Endothelial cell of umbilical vein (primary cell): ENCODE measurements at regions not wholly inside any gene's neighbourhood (a gene's known extent, or its start where the extent isn't known, plus 50 kb on each side); places are given as distances from the start of the nearest gene placed in this dataset.

ENCODE experiments used
- BruUV-seq: library from RNA; stranded (reverse); fragments of 400-500 nt; replicated peaks from 2 replicates; lab custom pipeline; 2021; lab: Mats Ljungman, UMichigan
- CTCF ChIA-PET: fragments of 300-600, 350-600 bp; sonication (Branson Sonifier 250); formaldehyde crosslinking; loops from one replicate; lab custom pipeline; 2021; ENCODE audit warnings: antibody characterized with exemption, inconsistent platforms; lab: Charles Lee
- POLR2A ChIA-PET: fragments of 300-600, 350-600 bp; sonication (Branson Sonifier 250); formaldehyde crosslinking; loops from one replicate; lab custom pipeline; 2021; ENCODE audit warnings: antibody characterized with exemption, inconsistent platforms; lab: Charles Lee
- DNase-seq: peaks from one replicate; pipeline ENCODE4 v3.0.0-alpha.2; 2011; ENCODE audit warnings: low read depth, low spot score
- FAIRE-seq: peaks from 2 replicates; lab custom pipeline; 2011; peaks lifted over from hg19 to GRCh38; lab: Jason Lieb, UNC
- H2AFZ ChIP-seq: 2 replicates; pipeline ENCODE4 v1.6.0; 2012; ENCODE audit warnings: low read depth, low read length, control low read depth, inconsistent platforms
- H3K27ac ChIP-seq: 2 replicates; pipeline ENCODE4 v1.5.1; 2011; ENCODE audit warnings: low read depth, mild to moderate bottlenecking, control low read depth, low read length, moderate library complexity; ENCODE audit not compliant: insufficient read depth
- H3K27me3 ChIP-seq, 2 experiments: 2 replicates each; pipeline versions ENCODE4 v1.6.0 to v1.6.1; 2011; ENCODE audit warnings: low read length in 2 of 2, mixed read lengths in 1 of 2; ENCODE audit not compliant: control insufficient read depth in 2 of 2, insufficient read depth in 2 of 2
- H3K36me3 ChIP-seq, 2 experiments: 2 replicates in 1 of 2; 3 replicates in 1 of 2; pipeline ENCODE4 v1.5.1; 2011; ENCODE audit warnings: low read length in 2 of 2, mild to moderate bottlenecking in 1 of 2, moderate library complexity in 1 of 2; ENCODE audit not compliant: control insufficient read depth in 2 of 2, insufficient read depth in 2 of 2; ENCODE audit errors: extremely low read depth in 1 of 2
- H3K4me1 ChIP-seq: 3 replicates; pipeline ENCODE4 v1.5.1; 2011; ENCODE audit warnings: mild to moderate bottlenecking, low read length; ENCODE audit not compliant: control insufficient read depth, insufficient read depth; ENCODE audit errors: extremely low read depth
- H3K4me2 ChIP-seq: 2 replicates; pipeline ENCODE4 v1.6.1; 2011; ENCODE audit warnings: low read length, control low read depth, mixed read lengths; ENCODE audit not compliant: insufficient read depth
- H3K4me3 ChIP-seq, 3 experiments: fragments of 200-600 bp in 1 of 3; sonication (generic), shearing (Covaris generic) in 1 of 3; replicated peaks in 1 of 3; 2 replicates each; pipeline ENCODE4 v1.5.1; 2011 to 2016; ENCODE audit warnings: control low read depth in 3 of 3, low read length in 3 of 3, mild to moderate bottlenecking in 2 of 3, inconsistent platforms in 1 of 3, low read depth in 1 of 3, moderate library complexity in 1 of 3; ENCODE audit not compliant: insufficient read depth in 1 of 3
- H3K79me2 ChIP-seq: 2 replicates; pipeline ENCODE4 v1.6.0; 2012; ENCODE audit warnings: low read length, inconsistent platforms; ENCODE audit not compliant: control insufficient read depth, insufficient read depth
- H3K9ac ChIP-seq: replicated peaks from 2 replicates; pipeline ENCODE3; 2011; ENCODE audit warnings: low read length, control low read depth; ENCODE audit not compliant: insufficient read depth; ENCODE audit errors: extremely low read depth
- H3K9me1 ChIP-seq: replicated peaks from 3 replicates; pipeline ENCODE4 v1.6.0; 2011; ENCODE audit warnings: mild to moderate bottlenecking, low read length; ENCODE audit not compliant: control insufficient read depth, insufficient read depth; ENCODE audit errors: extremely low read depth
- H3K9me3 ChIP-seq: replicated peaks from 2 replicates; pipeline ENCODE4 v1.5.1; 2012; ENCODE audit warnings: low read length, inconsistent platforms; ENCODE audit not compliant: control insufficient read depth, insufficient read depth
- H4K20me1 ChIP-seq: replicated peaks from 2 replicates; pipeline ENCODE3; 2011; ENCODE audit warnings: mild to moderate bottlenecking, low read length; ENCODE audit not compliant: control insufficient read depth, insufficient read depth; ENCODE audit errors: extremely low read depth
- EZH2 ChIP-seq: IDR thresholded peaks from 2 replicates; pipeline ENCODE4 v1.6.1; 2012; ENCODE audit warnings: borderline replicate concordance, low read depth, mild to moderate bottlenecking, moderate library complexity, low read length, inconsistent platforms; ENCODE audit not compliant: severe bottlenecking
- FOS ChIP-seq: IDR thresholded peaks from 2 replicates; pipeline ENCODE4 v1.6.1; 2011; ENCODE audit warnings: mild to moderate bottlenecking, low read length, moderate library complexity, borderline replicate concordance; ENCODE audit not compliant: insufficient read depth
- GATA2 ChIP-seq: IDR thresholded peaks from 2 replicates; pipeline ENCODE4 v1.7.0; 2011; ENCODE audit warnings: low read depth, mild to moderate bottlenecking, moderate library complexity, mixed read lengths, low read length; ENCODE audit not compliant: insufficient read length, insufficient read depth
- JUN ChIP-seq: IDR thresholded peaks from 2 replicates; pipeline ENCODE4 v1.6.1; 2011; ENCODE audit warnings: borderline replicate concordance, low read depth; ENCODE audit not compliant: insufficient read length, insufficient read depth
- MYC ChIP-seq: IDR thresholded peaks from one replicate; pipeline ENCODE4 v1.6.1; 2011; ENCODE audit warnings: mild to moderate bottlenecking, low read depth, low read length
- POLR2A ChIP-seq: IDR thresholded peaks from 2 replicates; pipeline ENCODE4 v1.6.1; 2012; ENCODE audit warnings: low read depth, mild to moderate bottlenecking, control low read depth, low read length
- POLR2AphosphoS5 ChIP-seq: IDR thresholded peaks from 2 replicates; pipeline ENCODE4 v1.6.1; 2012; ENCODE audit warnings: low read depth, mild to moderate bottlenecking, control low read depth, low read length, moderate library complexity; ENCODE audit not compliant: insufficient read depth
- dilution Hi-C: fragments of 300-500 bp; cut with MboI; formaldehyde crosslinking; loops from one replicate; pipeline ENCODE4 v1.15.0; 2019; ENCODE audit warnings: low sequenced_read_pairs; ENCODE audit not compliant: extremely low pct_ligation_motif_present
- intact Hi-C: fragments of 100-400 bp; cut with micrococcal nuclease; formaldehyde crosslinking; loops from one replicate; pipeline ENCODE4 v1.10.0; 2022
- TF ChIP-seq, protein P1 (sequence below), 2 donors: IDR thresholded peaks; 1 replicate in 1 of 2; 2 replicates in 1 of 2; pipeline ENCODE4 v1.5.1; 2011; ENCODE audit warnings: low read length in 2 of 2, mild to moderate bottlenecking in 2 of 2, moderate library complexity in 2 of 2, control low read depth in 1 of 2, inconsistent platforms in 1 of 2, low read depth in 1 of 2; ENCODE audit not compliant: insufficient read depth in 1 of 2; ENCODE audit errors: extremely low read depth in 1 of 2
- TF ChIP-seq, protein P2 (sequence below): IDR thresholded peaks from 2 replicates; pipeline ENCODE4 v1.6.1; 2011; ENCODE audit not compliant: insufficient read depth, insufficient read length

GRCh38 chr13:85163063-85163462, 636.2 kb downstream of the SLITRK6 start:
- H3K9ac ChIP-seq = no peak overlapping the region
- no TSS peak for BruUV-seq
- ChIA-PET POLR2A (no interaction called here), CTCF (no interaction called here)
- dilution Hi-C loops (no loop called here), intact Hi-C loops (no loop called here)
- H2AFZ ChIP-seq = no peak overlapping the region
- TF ChIP-seq POLR2A = no peak
- TF ChIP-seq MYC = no peak
- no peak for TF ChIP-seq POLR2AphosphoS5
- TF ChIP-seq, protein P1, sequence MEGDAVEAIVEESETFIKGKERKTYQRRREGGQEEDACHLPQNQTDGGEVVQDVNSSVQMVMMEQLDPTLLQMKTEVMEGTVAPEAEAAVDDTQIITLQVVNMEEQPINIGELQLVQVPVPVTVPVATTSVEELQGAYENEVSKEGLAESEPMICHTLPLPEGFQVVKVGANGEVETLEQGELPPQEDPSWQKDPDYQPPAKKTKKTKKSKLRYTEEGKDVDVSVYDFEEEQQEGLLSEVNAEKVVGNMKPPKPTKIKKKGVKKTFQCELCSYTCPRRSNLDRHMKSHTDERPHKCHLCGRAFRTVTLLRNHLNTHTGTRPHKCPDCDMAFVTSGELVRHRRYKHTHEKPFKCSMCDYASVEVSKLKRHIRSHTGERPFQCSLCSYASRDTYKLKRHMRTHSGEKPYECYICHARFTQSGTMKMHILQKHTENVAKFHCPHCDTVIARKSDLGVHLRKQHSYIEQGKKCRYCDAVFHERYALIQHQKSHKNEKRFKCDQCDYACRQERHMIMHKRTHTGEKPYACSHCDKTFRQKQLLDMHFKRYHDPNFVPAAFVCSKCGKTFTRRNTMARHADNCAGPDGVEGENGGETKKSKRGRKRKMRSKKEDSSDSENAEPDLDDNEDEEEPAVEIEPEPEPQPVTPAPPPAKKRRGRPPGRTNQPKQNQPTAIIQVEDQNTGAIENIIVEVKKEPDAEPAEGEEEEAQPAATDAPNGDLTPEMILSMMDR (IDR thresholded peaks at IDR 0.05; ENCODE audit: extremely low read depth in 1 of 2, insufficient read depth in 1 of 2, low read depth in 1 of 2, low read length in 2 of 2) = no peak
- TF ChIP-seq JUN = no peak
- TF ChIP-seq FOS = no peak
- no peak for TF ChIP-seq GATA2
- TF ChIP-seq, protein P2, sequence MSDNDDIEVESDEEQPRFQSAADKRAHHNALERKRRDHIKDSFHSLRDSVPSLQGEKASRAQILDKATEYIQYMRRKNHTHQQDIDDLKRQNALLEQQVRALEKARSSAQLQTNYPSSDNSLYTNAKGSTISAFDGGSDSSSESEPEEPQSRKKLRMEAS = no peak
- TF ChIP-seq EZH2 = no peak
- FAIRE-seq = no peak
- H3K27ac ChIP-seq = no peak overlapping the region
- H4K20me1 ChIP-seq = no peaks in the 10 kb centered on the region
- H3K36me3 ChIP-seq = no peaks in the 10 kb centered on the region
- H3K4me3 ChIP-seq = no peak overlapping the region
- no peak overlapping the region for H3K4me2 ChIP-seq
- H3K9me3 ChIP-seq = peaks cover 3% of the 10 kb centered on the region
- H3K79me2 ChIP-seq = no peaks in the 10 kb centered on the region
- H3K27me3 ChIP-seq = no peaks in the 10 kb centered on the region
- no peaks in the 10 kb centered on the region for H3K9me1 ChIP-seq
- H3K4me1 ChIP-seq = no peaks in the 10 kb centered on the region
- DNase-seq = no peak
